ENCODE measurements at regions not wholly inside any gene's neighbourhood (a gene's known extent, or its start where the extent isn't known, plus 50 kb on each side); places are given as distances from the start of the nearest gene placed in this dataset.
A peak's percentile ranks its signal among the peaks of the same experiment; 100 is the strongest.

DNA sequence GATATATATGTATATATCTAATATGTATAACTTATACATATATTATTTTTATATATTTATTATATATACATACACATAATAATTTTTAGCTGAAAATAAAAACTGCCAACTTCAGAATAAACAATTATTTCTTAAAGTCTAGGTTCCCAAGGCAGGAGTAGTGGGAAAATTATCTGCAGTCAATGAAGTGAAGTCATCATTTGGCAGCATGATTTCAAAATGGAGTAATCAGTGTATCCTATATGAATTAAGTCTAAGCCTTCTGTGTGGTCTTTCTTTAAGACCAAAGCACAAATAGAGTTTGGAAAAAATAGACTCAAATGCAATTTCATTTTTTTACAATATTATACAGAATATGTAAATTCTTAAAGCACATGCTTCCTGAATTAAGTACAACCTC is 251.0 kb downstream of the SAMD5 start:
- no peak for DNase-seq

DNA sequence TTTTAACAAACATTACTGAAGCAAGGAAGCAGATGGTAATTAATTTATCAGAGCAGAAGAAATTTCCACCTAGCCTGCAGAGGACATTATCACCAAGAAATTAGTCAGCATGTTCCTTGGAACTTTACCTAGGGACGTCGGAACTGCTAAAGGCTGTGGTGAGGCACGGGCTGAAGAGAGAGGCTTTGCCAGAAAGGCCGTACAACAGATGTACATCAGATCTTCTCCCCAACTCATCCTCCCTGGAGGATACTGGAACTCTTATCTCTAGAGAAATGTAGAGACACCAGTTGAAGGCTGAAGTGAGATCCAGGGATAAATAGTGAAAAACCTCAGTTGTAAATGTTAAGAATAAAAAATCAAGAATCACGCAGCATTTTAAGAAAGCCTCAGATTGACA is 257.1 kb downstream of the SAMD5 start:
- no peak for DNase-seq

DNA sequence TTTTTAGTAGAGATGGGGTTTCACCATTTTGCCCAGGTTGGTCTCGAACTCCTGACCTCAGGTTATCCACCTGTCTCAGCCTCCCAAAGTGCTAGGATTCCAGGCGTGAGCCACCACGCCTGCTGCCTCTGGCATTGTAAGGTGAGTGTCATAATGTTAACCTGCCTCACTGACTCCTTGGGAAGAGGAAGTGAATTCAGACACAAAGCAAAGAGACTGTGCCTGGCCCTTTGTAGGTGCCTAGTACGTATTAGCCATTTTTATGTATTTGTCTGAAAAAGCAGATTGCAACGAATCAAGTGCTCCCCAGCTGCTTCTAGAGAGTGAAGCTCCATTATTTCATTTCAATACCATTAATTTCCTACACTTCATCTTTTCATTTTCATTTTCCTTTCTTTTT is 260.5 kb downstream of the SAMD5 start:
- no peak for DNase-seq

DNA sequence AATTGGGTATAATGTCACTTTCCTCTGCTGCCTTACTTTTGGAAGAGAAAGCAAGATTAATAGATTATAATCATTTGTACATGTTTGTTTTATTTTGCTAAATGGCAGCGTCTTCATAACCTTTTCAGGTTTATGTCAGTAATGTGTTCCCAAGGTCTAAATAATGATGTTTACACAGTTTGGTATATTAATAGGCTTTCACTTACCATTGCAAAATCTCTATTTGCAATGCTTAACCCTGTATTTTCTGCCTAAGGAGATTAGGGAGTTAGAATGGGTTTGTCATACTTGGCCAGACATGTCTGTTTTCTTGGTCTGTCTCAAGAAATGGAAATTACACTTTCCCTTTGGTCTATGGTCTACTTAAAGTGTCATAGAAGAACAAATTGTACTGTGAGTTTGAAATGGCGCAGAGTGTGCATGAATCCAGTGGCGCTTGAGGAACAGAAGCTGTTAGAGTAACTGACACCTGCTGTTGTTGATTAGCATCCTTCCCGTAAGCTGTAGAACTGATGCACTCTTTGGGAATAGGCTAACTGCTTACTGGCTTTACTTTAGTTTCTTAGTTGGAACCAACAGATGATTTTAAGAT is 261.1 kb downstream of the SAMD5 start:
- DNase-seq, result no peak

DNA sequence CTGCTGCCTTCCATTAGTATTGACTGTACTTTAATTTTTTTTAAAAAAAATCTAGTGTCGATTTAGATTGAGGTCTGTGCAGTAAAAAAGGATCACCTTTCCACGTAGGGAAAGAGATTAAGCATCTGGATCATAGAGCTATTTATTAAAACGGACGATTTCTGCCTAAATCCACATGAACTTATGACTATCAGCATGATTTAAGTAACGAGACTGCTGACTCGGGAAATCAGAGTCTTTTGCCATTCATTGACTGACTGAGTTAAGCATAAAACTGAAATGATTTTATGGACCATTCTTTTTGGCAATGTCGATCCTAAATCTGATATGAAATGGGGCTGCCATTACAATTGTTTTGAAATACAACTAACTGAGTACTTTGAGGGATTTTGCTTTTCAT is 261.7 kb downstream of the SAMD5 start:
- no peak for DNase-seq

DNA sequence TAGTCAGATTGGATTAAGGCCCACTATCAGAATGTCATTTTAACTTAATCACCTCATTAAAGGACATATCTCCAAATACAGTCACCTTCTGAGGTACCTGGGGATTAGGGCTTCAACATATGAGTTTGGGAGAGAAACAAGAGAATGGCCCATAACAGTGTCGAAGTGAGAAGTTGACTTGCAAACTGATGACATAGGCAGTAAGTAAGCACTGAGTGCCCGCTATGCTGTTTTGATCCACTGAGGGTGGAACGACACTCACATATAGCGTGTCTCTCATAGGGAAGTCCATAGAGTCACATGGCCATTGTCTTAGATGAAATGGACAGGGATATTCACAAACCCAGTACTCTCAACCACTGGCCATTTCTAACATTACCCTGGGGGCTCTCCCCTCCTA is 264.2 kb downstream of the SAMD5 start:
- no peak for DNase-seq

DNA sequence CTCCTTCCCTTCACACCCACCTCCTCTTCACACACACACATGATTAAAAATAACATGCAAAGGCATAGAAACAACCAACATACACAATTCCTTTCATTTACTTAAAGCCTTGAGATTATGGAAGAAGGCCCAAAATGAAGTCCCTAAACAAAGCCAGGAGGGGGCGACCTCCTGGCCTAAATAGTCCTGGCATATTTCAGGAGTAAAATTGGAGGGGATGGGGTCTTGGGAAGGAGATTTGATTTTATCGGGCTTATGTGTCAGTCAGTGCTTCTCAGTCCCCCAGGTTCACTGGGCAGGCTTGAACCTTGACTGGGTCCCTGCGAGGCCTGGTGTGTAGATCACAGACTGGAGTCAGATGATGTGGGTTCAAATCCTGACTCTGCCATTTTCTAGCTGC is 266.4 kb downstream of the SAMD5 start:
- no peak for DNase-seq

DNA sequence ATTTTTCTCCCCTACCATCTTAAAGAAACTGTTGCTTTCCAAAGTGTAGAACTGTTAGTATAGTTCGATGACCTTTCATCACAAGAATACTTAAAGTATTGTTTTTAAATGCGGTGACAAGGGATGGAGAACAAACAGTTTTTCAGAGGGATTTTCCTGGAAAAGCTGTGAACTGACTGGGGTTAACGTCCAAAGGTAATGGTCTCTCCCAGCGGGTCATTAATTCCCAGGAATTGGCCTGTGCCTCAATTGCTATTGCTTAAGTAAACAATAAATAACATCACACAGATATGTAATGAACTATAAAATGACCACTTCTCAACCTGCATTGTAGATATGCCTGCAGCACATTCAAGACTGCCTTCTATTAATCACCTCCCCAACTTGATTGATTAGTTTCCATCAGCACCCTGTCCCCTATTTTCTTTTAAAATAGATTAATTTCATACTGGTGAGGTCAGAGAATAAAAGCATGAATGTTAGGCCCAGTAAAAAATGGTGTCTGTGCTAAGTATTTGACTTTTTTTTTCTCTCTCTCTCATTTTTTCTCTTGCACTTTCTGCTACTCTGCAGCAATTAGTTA is 268.2 kb downstream of the SAMD5 start:
- DNase-seq, result no peak

DNA sequence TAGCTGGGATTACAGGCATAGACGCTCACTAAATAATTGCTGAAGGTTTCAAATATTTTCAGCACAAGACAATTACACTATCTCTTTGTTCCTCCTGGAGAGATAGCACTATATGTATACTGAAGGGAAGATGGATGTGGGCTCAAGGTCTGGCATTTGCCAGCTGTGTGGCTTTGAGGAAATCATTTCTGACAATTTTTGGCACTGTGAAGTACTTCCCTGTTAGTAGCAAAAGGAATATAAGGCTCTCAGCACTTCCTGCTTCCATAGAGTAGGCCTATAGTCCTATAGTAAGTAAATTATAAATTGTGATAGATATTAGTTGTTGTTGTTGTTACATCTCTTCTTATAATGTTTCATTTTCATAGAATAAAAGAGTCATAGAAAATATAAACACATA is 271.1 kb downstream of the SAMD5 start:
- DNase-seq, result no peak

DNA sequence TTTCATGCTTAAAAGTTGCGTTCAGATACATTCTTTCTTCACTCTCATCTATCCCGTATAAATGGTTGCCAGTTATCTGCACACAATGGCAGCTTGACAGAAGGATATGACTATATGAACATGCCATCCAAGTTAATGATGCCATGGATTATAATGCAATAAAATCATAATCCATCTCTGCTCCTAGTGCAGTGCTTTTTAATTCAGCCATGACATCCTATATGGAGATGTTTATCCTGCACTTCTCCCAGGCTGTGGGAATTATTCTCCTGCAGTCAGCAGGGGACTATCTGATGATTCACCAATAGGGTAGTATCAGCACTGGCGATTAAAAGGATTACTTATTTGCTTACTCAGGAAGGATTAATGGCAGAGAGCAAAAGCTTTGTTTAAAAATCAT is 273.8 kb downstream of the SAMD5 start:
- DNase-seq, result peak; percentile 62

DNA sequence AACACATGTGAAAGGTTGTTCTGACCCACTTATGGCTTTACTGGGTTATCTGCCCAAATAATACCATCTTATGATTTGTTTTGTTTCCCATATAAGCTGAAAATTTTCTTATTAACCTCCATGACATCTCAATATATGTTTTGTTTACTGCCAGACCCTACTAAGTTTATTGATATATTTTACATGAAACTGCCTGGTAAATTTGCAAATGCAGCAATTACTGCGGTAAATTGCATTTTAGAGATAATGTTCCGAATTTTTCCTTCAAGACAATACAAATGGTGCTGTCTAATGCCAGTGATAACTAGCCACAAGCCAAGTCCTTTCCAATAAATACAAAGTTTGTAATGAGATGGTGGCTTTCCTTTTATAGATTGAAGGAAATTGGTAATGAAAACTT is 275.9 kb downstream of the SAMD5 start:
- no peak for DNase-seq

DNA sequence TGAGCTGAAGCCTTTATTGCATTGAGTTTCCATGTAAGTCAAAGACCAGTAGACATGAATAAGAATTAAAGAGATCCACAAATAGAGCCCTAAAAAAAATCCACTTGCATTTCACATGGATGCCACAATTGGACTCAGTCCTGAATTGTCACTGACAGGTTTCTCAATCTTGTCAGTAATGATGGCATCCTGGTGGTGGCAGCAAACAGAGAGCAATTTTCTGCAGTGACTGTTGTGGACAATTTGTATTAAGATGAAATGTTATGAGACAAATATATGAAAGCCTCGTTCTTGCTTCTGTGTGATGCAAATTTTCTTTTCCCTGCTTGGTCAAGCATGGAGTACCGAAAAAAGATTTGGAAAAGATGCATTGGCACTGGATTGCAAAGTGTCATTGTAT is 278.9 kb downstream of the SAMD5 start:
- peak; percentile 6 for DNase-seq

DNA sequence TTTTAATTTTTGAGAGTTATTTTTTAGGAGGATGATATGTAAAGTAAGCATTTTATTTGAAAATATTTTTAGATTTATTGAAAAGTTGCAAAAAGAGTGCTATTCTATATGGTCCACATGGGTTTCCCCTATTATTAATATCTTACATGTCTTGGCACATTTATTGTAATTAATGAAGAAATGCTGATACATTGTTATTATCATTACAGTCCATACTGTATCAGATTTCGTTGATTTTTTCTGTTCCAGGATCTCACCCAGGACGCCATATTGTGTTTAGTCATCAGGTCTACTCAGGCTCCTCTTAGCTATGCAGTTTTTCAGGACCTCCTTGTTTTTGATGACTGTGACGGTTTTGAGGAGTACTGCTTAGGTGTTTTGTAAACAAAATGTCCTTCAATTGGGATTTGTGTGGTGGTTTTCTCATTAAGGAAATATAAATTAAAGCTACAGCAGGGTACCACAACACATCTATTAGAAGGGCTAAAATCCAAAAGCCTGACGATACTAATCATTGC is 281.0 kb downstream of the SAMD5 start:
- no peak for DNase-seq

DNA sequence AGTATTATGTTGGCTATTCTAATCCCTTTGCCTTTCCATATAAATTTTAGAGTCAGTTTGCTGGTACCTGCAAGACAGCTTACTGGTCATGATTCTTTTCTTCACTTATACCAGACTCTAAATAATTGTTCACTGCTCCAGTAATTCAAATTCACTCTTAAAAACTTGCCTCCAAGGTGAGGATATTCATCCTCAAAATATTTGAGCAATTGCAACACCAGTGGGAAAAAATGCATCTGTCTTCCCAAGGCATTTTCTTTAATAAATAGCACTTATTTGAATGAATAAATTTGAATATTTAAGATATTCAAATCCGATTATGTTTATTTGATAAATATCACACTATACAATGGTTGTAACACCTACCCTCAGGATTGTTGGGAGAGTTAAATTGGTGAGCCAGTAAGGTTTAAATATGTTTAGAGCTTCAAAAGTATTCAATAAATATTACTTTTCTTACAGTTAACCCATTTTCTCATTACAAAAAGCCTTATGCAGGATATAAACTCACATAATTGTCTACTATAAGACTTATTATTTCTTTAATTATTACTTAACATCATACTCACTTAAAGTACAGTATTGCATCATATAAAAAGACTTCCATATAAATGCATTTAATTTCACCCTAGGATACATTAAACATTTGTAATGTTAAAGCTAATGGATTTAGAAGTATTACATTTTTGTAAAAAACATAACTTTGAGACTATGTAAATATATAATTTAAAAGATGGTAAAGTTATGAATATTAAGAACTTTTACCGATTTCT is 285.6 kb downstream of the SAMD5 start:
- no peak for DNase-seq

DNA sequence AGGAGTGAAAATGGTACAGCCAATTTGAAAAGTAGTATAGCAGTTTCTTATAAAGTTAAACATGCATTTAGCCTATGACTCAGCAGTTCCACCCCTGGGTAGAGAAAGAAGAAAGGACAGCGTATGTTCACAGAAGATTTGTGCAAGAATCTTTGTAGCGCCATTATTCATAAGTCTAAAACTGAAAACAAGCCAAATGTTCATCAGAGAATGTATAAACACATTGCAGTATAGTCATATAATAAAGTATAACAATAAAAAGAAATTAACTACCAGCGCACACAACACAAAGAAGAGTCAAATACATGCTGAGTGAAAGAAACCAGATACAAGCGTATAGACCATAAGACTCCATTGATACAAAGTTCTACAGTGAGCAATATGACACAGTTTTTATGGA is 294.0 kb downstream of the SAMD5 start:
- DNase-seq, result no peak

DNA sequence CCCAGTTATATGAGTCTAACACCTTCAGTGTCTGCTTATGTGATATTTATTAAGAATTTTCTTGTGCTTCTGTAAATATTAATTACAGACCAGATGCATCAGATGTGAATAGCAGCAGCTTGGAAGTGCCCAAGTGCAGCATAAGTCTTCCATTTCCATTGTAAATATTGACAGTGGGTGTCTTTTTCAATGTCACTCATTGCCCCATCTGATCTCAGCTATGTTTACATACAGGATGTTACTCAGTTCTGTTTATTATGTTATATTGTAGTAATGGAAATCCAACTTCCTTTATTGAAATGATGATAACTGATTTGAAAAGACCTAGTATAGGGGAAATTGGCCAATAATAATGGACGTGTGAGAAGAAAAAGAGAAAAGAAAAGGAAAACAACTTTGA is 296.7 kb downstream of the SAMD5 start:
- DNase-seq, result peak; percentile 57

DNA sequence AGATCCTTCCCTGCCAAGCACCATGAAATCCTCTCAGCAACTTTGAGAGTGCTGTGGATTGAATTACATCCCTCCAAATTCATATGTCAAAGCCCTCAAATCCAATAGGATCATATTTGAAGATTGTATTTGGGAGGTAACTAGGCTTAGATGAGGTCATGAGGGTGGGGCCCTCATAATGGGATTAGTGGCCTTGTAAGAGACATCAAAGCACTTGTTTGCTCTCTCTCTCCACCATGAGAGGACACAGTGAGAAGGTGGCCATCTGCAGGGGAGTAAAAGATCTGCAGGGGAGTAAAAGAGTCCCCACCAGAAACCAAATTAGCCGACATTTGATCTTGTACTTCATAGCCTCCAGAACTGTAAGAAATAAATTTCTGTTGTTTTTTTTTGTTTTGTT is 298.2 kb downstream of the SAMD5 start:
- DNase-seq, result no peak

DNA sequence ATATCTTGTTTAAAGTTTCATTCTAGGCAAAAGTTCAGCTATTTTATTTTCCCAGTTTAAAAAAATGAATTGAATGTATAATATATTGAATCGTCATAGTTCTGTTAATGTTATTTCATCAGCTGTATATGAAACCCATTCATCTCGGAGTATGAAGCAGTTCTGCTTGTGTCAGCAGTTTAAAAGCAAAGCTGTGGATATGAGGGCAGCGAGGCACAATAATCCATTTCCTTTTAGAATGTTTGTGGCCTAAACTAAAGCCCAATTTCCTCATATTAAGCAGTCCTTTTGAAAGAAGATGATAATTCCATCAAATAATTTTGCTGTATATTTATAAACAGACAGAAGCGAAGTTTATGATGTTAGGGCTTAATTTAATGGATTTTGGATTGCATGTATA is 300.1 kb downstream of the SAMD5 start:
- DNase-seq, result no peak

DNA sequence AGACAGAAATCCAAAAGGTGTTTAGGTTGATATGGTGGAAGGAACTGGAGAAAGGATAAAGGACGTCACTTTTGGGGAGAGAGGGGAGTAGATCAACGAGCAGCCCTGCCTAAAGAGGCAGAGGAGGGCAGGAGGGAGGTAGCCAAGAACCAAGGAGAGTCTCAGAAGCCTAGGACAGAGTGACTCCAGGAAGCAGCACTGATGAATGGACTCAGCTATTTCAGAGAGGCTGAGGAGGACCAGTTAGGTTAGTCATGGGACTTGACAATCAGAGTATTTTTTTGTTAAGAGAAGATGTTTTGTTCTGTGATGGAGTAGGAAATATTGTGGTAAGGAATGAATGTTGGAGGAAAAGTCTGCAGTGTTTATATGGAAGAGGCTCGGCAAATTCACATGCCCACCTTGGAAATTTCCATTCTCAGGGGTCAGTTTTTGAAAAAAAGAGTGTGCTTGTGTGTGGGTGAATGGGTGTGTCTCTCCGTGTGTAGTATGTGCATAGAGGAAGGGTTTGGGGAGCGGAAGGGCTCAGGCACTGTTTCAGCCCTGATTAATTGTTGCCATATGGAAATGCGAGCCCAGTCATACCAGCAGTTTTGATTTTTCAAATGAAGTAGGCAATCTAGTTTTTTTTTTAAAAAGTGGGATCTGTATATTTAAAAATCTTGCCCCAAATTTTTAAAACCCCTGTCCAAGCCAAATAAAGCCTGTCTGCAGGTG is 303.6 kb downstream of the SAMD5 start:
- no peak for DNase-seq

DNA sequence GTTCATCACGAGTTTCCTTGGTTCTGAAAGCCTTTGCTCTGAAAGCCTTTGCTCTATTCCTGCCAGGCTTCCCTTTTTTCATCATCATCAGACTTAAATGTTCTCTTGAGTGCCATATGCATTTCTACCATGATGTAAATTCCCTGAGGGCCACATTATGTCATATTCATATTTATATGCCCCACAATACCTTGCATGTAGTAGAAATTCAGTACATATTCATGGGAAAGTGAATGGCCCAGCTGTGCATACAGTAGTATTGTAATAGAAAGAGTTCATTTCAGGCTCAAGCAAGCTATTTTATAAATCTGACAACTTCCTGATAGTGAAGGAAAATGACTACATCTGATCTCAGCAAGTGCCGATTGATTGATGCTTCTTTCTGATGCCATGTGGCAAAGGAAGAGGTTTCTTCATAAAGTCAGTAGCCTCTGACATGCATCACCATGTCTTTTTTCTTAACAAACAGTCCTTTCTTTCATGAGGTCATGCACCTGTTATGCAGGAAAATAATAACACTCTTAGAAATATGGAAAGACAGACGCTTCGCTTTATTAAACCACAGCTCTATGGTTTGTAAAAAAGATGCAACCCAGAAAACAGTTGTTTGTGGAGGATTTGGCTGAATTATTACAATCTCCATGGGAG is 308.7 kb downstream of the SAMD5 start:
- DNase-seq, result no peak

DNA sequence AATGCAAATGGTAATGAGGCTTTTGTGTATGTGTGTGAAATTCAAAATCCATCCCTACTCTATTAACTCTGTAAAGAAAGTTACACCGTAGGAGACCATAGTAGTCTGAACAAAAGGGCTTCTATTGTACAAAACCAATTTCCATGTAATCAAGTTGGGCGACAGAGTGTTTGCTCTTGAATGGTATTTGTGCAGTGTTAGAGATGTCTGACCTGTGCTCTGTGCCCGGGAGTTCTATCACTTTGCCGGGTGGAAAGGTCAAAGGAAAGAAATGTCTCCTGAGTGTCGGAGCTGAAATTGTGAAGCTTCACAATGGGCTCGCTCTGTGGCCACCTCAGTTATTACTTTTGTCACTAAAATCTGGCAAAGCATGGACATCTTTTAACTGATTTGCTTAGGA is 312.0 kb downstream of the SAMD5 start:
- peak; percentile 84 for DNase-seq

DNA sequence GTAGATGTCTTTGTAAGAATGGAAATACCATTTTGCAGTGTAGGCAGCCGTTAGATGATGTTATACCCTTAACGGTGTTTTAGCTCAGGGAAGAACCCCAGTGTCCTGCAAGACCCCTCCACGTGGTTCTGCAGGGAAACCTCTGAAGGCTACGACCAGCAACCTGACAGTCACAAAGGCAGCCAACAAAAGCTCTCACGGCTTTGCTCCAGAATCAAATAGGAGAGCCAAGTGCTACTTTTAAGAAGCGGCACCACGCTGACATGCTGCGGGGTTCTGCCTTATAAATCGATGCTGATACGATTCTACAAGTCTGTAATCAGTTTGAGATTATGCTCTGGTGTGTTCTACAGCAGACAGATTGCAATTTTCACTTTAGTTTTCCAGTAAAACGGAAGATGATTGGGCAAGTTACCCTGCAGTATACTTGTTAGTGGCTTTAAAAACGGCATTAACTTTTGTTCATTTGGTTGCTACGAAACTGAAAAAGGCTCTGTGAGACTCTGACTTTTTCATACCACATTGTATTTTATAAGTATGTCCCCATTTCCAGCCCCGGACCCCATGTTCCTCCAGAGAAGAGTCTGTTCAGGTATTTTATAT is 312.9 kb downstream of the SAMD5 start:
- DNase-seq, result no peak

DNA sequence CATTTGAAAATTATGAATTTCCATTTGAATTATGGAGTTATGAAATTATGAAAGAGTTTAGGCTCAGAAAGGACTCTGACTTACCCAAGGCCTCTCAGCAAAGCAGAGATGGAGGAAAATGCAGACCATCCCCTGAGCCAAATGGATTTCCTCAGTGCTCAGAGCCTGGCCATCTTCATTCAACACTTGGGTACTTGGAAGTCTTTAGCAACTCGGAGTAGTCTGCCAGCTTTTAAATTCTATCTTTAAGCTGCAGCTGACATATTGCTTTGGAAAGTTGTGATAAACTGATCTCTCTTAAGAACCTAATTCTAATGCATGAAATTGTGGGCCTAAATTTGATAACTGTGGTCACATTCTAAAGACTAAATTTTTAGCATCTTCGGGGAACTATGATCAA is 315.4 kb downstream of the SAMD5 start:
- no peak for DNase-seq

All from NCI-H748 treated with DMSO at 0.1 percent for 48 hours (cell line).